ENCODE measurements at regions not wholly inside any gene's neighbourhood (a gene's known extent, or its start where the extent isn't known, plus 50 kb on each side); places are given as distances from the start of the nearest gene placed in this dataset.

- TF ChIP-seq CTCF (IDR thresholded peaks at IDR 0.05) (no peak), POLR2A (IDR thresholded peaks at IDR 0.05) (no peak)
Observed at GRCh38 chr5:68385936-68386335, 170.4 kb downstream of the PIK3R1 start.
